A673 (cell line): ENCODE measurements at regions not wholly inside any gene's neighbourhood (a gene's known extent, or its start where the extent isn't known, plus 50 kb on each side); places are given as distances from the start of the nearest gene placed in this dataset.
"Not testable (repeated sequence)": the region's sequence is repeated elsewhere in the genome, so short reads cannot be mapped to it uniquely, and the experiment has no call there.

ENCODE experiments used
- BruUV-seq: library from RNA; stranded (reverse); fragments of 400-500 nt; replicated peaks from 2 replicates; lab custom pipeline; 2021; lab: Mats Ljungman, UMichigan
- CTCF ChIA-PET: fragments of 300-600 bp; sonication (Branson Sonifier 250); formaldehyde crosslinking; loops from one replicate; lab custom pipeline; 2022; ENCODE audit warnings: antibody characterized with exemption; lab: Charles Lee
- POLR2A ChIA-PET: fragments of 300-600 bp; sonication (Branson Sonifier 250); formaldehyde crosslinking; loops from one replicate; lab custom pipeline; 2022; ENCODE audit warnings: antibody characterized with exemption; ENCODE audit not compliant: low non-redundant PET; lab: Charles Lee
- DNase-seq: peaks from one replicate; pipeline ENCODE4 v3.0.0-alpha.2; 2015; ENCODE audit warnings: low spot score
- H3K27ac ChIP-seq: fragments of 200-600 bp; sonication (generic); 2 replicates; pipeline ENCODE4 v1.5.1; 2016; ENCODE audit warnings: mixed run types, low read depth, mild to moderate bottlenecking, mixed read lengths, antibody characterized with exemption, low read length; ENCODE audit not compliant: poor library complexity, severe bottlenecking
- H3K27me3 ChIP-seq: fragments of 200-600 bp; sonication (generic); replicated peaks from 2 replicates; pipeline ENCODE4 v1.6.1; 2017; ENCODE audit warnings: mixed run types, low read depth, mild to moderate bottlenecking, mixed read lengths, antibody characterized with exemption, low read length; ENCODE audit not compliant: insufficient read depth, poor library complexity
- H3K36me3 ChIP-seq: fragments of 200-600 bp; sonication (generic); 2 replicates; pipeline ENCODE4 v1.6.1; 2016; ENCODE audit warnings: mixed run types, mild to moderate bottlenecking, mixed read lengths, antibody characterized with exemption, low read length; ENCODE audit not compliant: insufficient read depth, poor library complexity, severe bottlenecking
- H3K4me1 ChIP-seq: fragments of 200-600 bp; sonication (generic); 2 replicates; pipeline ENCODE4 v1.6.1; 2017; ENCODE audit warnings: mixed run types, mild to moderate bottlenecking, mixed read lengths, antibody characterized with exemption, low read length; ENCODE audit not compliant: insufficient read depth, poor library complexity, severe bottlenecking
- H3K4me3 ChIP-seq: fragments of 200-600 bp; sonication (generic); 2 replicates; pipeline ENCODE4 v1.5.1; 2016; ENCODE audit warnings: low read depth, mixed run types, mild to moderate bottlenecking, mixed read lengths, low read length; ENCODE audit not compliant: poor library complexity, severe bottlenecking
- H3K9me3 ChIP-seq: fragments of 200-600 bp; sonication (generic); 2 replicates; pipeline ENCODE4 v1.6.1; 2016; ENCODE audit warnings: mixed run types, low read depth, mild to moderate bottlenecking, mixed read lengths, antibody characterized with exemption, low read length; ENCODE audit not compliant: poor library complexity, severe bottlenecking
- EZH2 ChIP-seq: fragments of 200-600 bp; sonication (generic); IDR thresholded peaks from 2 replicates; pipeline ENCODE4 v1.6.1; 2017; ENCODE audit warnings: borderline replicate concordance, low read depth, mild to moderate bottlenecking, mixed read lengths, antibody characterized with exemption, low read length; ENCODE audit not compliant: poor library complexity, severe bottlenecking
- intact Hi-C: fragments of 100-400 bp; cut with micrococcal nuclease; formaldehyde crosslinking; loops from one replicate; pipeline ENCODE4 v1.10.0; 2022; ENCODE audit not compliant: unreplicated experiment
- TF ChIP-seq, protein P1 (sequence below): fragments of 300-800, 200-600 bp; sonication (generic); conservative IDR thresholded peaks from 2 replicates; pipeline ENCODE4 v1.5.1; 2017; ENCODE audit warnings: low read depth, mild to moderate bottlenecking, antibody characterized with exemption, low read length, moderate library complexity, mixed read lengths

DNA sequence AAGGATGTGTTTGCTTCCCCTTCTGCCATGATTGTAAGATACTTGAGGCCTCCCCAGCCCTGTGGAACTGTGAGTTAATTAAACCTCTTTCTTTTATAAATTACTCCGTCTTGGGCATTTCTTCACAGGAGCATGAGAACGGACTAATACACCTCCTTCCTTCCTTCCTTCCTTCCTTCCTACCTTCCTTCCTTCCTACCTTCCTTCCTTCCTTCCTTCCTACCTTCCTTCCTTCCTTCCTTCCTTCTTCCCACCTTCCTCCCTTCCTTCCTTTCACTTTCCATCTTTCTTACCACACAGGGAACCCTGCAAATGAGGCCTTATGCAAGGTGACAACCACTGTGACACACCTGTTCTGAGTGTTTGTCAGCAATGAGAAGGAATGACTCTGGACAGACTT is 141.3 kb upstream of the EXOC2 start:
- CTCF ChIA-PET: no interaction called here
- no peak overlapping the region for H3K27ac ChIP-seq

DNA sequence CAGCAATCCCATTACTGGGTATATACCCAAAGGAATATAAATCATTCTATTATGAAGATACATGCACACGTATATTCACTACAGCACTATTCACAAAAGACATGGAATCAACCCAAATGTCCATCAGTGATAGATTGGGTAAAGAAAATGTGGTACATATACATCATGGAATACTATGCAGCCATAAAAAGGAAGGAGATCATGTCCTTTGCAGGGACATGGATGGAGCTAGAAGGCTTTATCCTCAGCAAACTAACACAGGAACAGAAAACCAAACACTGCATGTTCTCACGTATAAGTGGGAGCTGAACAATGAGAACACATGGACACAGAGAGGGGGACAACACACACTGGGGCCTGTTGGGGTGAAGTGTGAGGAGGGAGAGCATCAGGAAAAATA is 139.9 kb upstream of the EXOC2 start:
- H3K9me3 ChIP-seq, H3K36me3 ChIP-seq, H3K4me3 ChIP-seq, H3K4me1 ChIP-seq, H3K27ac ChIP-seq, POLR2A ChIA-PET, DNase-seq, H3K27me3 ChIP-seq, intact Hi-C loops, CTCF ChIA-PET, BruUV-seq: not testable (repeated sequence)

More for the DNA sequence above, 141.3 kb upstream of the EXOC2 start:
- no peak for DNase-seq
- H3K9me3 ChIP-seq: no peaks in the 10 kb centered on the region
- H3K36me3 ChIP-seq: no peaks in the 10 kb centered on the region
- no peaks in the 10 kb centered on the region for H3K4me1 ChIP-seq
- no peak overlapping the region for H3K4me3 ChIP-seq
- intact Hi-C loops: no loop called here
- H3K27me3 ChIP-seq: peaks cover 5% of the 10 kb centered on the region
- BruUV-seq: no TSS peak
- POLR2A ChIA-PET: no interaction called here
- no peak for TF ChIP-seq EZH2
- TF ChIP-seq, protein P1, sequence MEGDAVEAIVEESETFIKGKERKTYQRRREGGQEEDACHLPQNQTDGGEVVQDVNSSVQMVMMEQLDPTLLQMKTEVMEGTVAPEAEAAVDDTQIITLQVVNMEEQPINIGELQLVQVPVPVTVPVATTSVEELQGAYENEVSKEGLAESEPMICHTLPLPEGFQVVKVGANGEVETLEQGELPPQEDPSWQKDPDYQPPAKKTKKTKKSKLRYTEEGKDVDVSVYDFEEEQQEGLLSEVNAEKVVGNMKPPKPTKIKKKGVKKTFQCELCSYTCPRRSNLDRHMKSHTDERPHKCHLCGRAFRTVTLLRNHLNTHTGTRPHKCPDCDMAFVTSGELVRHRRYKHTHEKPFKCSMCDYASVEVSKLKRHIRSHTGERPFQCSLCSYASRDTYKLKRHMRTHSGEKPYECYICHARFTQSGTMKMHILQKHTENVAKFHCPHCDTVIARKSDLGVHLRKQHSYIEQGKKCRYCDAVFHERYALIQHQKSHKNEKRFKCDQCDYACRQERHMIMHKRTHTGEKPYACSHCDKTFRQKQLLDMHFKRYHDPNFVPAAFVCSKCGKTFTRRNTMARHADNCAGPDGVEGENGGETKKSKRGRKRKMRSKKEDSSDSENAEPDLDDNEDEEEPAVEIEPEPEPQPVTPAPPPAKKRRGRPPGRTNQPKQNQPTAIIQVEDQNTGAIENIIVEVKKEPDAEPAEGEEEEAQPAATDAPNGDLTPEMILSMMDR: no peak

DNA sequence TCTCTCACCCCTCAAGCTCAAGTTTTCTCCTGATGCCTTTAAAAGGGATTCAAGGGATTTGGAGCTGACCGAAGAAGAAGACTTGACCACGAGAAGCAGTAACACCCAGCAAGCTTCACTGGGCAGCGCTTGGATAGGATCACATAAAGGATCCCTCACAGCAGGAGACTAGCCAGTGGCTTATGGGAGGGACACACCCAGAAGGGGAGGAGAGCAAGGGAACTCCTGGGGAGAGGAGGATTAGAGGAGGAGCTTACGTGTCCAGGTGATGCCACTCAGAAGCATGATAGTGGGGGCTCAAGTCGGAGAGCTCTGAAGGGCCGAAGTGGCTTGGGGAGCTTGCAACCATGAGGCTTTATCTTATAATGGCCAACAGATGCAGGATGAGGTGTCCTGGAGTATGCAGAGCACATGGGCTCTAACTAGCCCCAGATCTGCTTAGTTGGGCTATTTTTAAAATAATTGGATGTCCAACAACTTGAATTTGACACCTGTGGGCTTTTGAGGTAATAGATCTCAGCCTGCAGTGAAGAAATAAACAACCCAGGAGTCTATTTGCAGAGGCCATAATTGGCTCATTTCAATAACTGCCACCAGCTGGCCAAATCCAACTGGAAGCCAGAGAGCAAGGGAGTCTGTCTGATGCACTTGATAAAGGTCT is 137.9 kb upstream of the EXOC2 start:
- POLR2A ChIA-PET: no interaction called here
- H3K9me3 ChIP-seq: no peaks in the 10 kb centered on the region

More for the DNA sequence above, 137.9 kb upstream of the EXOC2 start:
- CTCF ChIA-PET: interaction anchor here (0.5 kb wide), 1 partner anchor 566 kb away, joined by 3 read pairs; no protein-coding TSS in a partner anchor
- BruUV-seq: no TSS peak
- no peak for DNase-seq
- H3K27me3 ChIP-seq: no peaks in the 10 kb centered on the region
- intact Hi-C loops: no loop called here
- H3K4me1 ChIP-seq: no peaks in the 10 kb centered on the region
- TF ChIP-seq, protein P1: no peak
- TF ChIP-seq EZH2: no peak
- H3K4me3 ChIP-seq: no peak overlapping the region
- no peak overlapping the region for H3K27ac ChIP-seq
- H3K36me3 ChIP-seq: no peaks in the 10 kb centered on the region
